GM18867 (cell line): ENCODE measurements at regions not wholly inside any gene's neighbourhood (a gene's known extent, or its start where the extent isn't known, plus 50 kb on each side); places are given as distances from the start of the nearest gene placed in this dataset.

Experiments
- ATAC-seq: cut with Tn5 transposase; IDR thresholded peaks from one replicate; pipeline ENCODE4 v1.9.1; 2021; ENCODE audit warnings: mild to moderate bottlenecking, moderate library complexity; ENCODE audit not compliant: unreplicated experiment

DNA sequence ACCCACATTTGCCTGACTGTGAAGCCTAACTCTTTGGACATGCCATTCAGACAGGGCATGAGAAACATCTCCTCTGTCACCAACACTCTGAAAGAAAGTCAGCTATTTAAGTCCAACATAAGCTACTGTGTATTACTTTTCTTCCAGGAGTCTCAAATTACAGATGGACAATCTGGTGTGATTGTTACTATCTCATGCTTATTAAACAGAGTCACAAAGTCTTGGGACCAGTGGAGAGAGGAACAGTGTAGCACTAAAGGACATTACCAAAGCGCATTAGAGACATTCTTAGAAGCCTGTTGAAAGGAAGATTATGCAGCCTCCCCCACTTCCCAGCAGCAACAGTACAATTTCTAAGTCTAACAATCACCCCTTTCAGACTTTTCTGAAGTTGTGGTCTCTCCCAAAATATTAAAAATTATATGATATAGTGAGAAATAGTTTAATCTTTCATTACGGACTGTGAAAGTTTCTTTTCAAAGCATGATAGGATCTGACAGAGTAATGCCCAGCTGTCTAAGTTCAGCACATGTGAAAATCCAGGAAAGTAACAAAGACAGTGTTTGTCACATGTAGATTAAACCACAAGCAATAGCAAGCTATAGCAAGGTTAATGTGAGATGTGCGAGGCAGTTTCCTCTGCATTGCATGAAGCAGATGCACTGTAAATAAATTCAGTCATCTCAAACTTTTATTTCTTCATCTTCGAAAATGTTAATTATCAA is 280.9 kb upstream of the FZD8 start:
- no peak for ATAC-seq

GRCh38 chr10:35921866-35922350 is 279.8 kb upstream of the FZD8 start:
- no peak for ATAC-seq

GRCh38 chr10:35916791-35917190 is 274.7 kb upstream of the FZD8 start:
- ATAC-seq: no peak

DNA sequence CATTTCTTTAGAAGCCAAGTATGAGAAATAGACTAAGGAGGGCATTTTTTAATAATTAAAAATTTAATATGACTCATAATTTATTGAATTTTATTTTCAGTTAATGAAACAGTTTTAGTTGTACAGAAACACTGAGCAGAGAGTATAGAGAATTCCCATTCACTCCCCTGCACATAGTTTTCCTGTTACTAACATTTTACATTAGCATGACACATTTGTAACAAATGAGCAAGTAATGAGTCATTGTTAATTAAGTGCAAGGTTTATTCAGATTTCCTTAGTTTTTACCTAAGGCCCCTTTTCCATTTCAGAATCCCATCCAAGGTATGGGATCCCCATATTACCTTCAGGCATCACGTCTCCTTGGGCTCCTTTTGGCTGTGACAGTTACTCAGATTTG is 271.5 kb upstream of the FZD8 start:
- no peak for ATAC-seq

GRCh38 chr10:35912615-35913569 is 270.8 kb upstream of the FZD8 start:
- ATAC-seq: no peak

GRCh38 chr10:35911954-35912353 is 269.9 kb upstream of the FZD8 start:
- no peak for ATAC-seq

GRCh38 chr10:35911233-35911632 is 269.1 kb upstream of the FZD8 start:
- no peak for ATAC-seq

DNA sequence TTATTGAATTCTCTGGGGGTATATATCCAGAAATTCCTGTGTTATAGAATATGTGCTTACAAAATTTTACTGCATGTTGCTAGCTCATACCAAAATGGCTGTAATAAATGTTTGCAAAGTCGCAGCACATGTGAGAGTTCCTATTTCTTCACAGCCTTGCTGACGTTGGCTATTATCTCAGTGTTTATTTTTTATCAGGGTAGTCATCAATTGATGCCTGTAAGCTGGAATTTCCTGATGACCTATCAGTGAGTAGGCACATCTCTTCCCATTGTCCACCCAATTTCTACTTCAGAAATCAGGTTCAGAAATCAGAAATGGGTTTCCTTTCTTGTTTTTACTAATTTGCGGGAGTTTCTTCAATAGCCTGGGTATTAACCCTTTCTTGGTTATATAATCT is 268.1 kb upstream of the FZD8 start:
- ATAC-seq: no peak

GRCh38 chr10:35909121-35909720 is 267.1 kb upstream of the FZD8 start:
- ATAC-seq: no peak

GRCh38 chr10:35908451-35908850 is 266.4 kb upstream of the FZD8 start:
- no peak for ATAC-seq

GRCh38 chr10:35907548-35907947 is 265.5 kb upstream of the FZD8 start:
- no peak for ATAC-seq

- no peak for ATAC-seq
These were observed 264.1 kb upstream of the FZD8 start for GRCh38 chr10:35906155-35906554.

GRCh38 chr10:35903021-35903420 is 260.9 kb upstream of the FZD8 start:
- ATAC-seq: no peak

GRCh38 chr10:35898716-35899440 is 256.8 kb upstream of the FZD8 start:
- no peak for ATAC-seq

- ATAC-seq: no peak
These were observed 253.9 kb upstream of the FZD8 start for GRCh38 chr10:35896001-35896400.

DNA sequence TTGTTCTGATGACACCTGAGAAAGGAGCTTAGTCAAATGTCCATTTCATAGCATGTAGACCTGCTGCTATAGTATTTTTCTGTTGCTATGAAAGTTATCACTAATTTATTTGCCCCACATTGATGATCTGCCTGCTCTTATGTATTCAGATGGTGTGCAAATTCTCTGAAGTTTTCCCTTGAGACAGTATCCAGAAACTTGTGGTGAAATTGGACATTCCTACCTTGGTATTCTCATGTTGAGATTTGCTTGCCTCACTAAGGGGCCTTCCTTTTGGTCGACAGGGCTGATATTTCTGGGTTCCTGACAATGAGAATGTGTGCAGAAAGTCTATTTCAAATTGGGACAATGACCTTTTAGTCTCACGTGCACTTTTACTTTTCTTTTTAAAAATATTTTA is 253.2 kb upstream of the FZD8 start:
- ATAC-seq: no peak

DNA sequence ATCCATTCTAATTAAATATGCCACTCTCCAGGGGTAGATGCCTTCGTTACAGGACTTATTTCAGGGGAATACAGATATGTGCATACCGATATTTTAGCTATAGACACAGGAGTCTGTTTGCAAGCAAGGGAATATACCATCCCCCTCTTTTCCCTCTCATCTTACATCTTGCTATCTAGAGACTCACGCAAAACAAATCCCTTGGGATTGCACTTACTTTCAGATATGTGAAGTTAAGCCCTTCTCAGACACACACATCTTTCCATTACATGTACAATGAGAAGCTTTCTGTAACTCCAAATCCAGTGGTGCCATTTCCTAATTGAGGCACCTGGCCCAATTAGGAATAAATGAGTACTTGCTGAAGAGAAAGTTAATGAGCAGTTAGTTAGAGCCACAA is 250.4 kb upstream of the FZD8 start:
- ATAC-seq: no peak

- no peak for ATAC-seq
These were observed 248.8 kb upstream of the FZD8 start for GRCh38 chr10:35890676-35891495.

DNA sequence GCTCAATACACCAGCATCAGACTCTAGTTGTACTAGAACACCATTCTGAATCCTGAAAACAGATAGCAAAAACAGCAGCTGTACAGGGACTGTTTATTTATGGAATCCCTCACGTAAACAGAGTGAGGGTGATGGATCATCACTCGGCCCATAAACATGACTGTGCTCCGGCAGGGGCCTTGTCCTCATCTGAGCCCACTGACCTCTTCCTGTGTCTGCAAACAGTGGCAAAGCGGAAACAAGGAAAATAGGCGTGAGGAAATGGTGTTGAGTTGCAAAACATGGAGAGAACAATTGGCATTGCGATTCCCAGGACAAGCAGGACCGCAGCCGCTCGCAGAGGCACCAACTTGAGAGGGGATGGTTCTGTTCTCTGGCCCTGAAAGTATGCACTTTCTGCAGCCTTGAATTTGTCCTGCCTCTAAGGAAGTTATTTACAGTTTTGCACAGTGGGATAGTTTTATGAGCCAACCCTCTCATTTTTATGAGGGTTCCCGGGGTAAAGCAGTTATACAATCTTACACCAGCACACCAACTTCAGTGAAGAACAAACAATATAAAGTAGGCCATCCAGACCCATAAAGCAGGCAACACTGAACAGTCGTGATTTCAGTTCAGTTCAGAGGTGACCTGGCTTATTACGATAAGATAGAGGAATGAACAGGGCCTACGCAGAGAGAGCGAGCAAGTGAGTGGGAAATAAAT is 248.0 kb upstream of the FZD8 start:
- ATAC-seq: no peak
